ENCODE measurements at regions not wholly inside any gene's neighbourhood (a gene's known extent, or its start where the extent isn't known, plus 50 kb on each side); places are given as distances from the start of the nearest gene placed in this dataset.
A peak's percentile ranks its signal among the peaks of the same experiment; 100 is the strongest.

DNA sequence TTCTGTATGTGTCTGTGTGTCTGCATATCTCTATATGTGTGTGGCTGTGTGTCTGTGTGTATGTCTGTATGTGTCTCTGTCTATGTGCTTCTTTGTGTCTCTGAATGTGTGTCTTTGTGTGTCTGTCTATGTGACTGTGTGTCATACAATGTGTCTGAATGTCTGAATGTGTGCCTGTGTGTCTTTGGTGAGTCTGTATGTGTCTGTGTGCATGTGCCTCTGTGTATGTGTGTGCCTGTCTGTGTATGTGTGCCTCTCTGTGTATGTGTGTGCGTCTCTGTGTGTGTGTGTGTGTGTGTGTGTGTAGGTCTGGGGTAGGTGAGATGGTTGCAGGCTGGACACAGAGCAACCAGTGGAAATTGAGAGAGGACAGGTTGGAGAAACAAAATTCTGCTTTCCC lies 435.3 kb downstream of the ARHGEF28 start:
- TF ChIP-seq, protein P1, sequence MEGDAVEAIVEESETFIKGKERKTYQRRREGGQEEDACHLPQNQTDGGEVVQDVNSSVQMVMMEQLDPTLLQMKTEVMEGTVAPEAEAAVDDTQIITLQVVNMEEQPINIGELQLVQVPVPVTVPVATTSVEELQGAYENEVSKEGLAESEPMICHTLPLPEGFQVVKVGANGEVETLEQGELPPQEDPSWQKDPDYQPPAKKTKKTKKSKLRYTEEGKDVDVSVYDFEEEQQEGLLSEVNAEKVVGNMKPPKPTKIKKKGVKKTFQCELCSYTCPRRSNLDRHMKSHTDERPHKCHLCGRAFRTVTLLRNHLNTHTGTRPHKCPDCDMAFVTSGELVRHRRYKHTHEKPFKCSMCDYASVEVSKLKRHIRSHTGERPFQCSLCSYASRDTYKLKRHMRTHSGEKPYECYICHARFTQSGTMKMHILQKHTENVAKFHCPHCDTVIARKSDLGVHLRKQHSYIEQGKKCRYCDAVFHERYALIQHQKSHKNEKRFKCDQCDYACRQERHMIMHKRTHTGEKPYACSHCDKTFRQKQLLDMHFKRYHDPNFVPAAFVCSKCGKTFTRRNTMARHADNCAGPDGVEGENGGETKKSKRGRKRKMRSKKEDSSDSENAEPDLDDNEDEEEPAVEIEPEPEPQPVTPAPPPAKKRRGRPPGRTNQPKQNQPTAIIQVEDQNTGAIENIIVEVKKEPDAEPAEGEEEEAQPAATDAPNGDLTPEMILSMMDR (IDR thresholded peaks at IDR 0.05; ENCODE audit: insufficient read depth in 1 of 2, low read depth in 1 of 2, low read length in 1 of 2, severe bottlenecking in 1 of 2, unreplicated experiment in 1 of 2), result no peak
- Mint-ChIP-seq H3K4me1 (ENCODE audit: low read depth, unreplicated experiment) (no peaks in the 10 kb centered on the region), H3K27ac (ENCODE audit: unreplicated experiment) (no peak overlapping the region), H3K36me3 (ENCODE audit: insufficient read depth, unreplicated experiment) (no peaks in the 10 kb centered on the region), H3K4me3 (ENCODE audit: unreplicated experiment) (no peak overlapping the region), H3K27me3 (ENCODE audit: insufficient read depth, unreplicated experiment) (no peaks in the 10 kb centered on the region), H3K9me3 (ENCODE audit: unreplicated experiment) (no peaks in the 10 kb centered on the region)
- POLR2A ChIA-PET, result no interaction called here
- CTCF ChIA-PET, result no interaction called here
- H3K36me3 ChIP-seq (ENCODE audit: control insufficient read depth, insufficient read depth, low read length), result no peaks in the 10 kb centered on the region
- peaks cover 7% of the 10 kb centered on the region; the same call in 1 of the 2 replicates for H3K4me1 ChIP-seq
- no peak for DNase-seq
- H3K27me3 ChIP-seq (replicated peaks; ENCODE audit: control insufficient read depth, insufficient read depth, low read length), result no peaks in the 10 kb centered on the region
- no TSS peak for BruUV-seq (replicated peaks)
- intact Hi-C loops (cut with micrococcal nuclease; ENCODE audit: unreplicated experiment), result no loop called here
- H3K9me3 ChIP-seq, result no peaks in the 10 kb centered on the region
- no peak overlapping the region for H3K4me3 ChIP-seq (ENCODE audit: low read depth, low read length)

DNA sequence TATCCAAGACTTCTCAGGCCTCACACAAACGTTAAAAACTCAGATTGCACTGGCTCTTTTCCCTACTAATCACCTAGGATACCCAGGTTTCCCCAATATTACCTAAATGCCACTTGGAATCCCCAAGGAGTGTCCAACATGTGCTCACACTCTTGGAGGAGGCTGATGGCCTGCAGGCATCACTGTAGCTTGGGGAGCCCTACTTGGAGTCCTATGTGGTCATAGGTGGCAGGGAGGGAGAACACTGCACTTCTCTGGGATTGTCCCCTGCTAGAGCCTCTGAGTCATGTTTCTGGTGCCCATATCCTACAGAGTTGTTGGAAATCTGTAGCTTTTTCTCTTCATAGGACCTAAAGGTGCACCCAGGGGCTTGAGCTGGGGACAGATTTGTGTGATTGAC lies 433.7 kb downstream of the ARHGEF28 start:
- intact Hi-C loops (cut with micrococcal nuclease; ENCODE audit: unreplicated experiment), result no loop called here

DNA sequence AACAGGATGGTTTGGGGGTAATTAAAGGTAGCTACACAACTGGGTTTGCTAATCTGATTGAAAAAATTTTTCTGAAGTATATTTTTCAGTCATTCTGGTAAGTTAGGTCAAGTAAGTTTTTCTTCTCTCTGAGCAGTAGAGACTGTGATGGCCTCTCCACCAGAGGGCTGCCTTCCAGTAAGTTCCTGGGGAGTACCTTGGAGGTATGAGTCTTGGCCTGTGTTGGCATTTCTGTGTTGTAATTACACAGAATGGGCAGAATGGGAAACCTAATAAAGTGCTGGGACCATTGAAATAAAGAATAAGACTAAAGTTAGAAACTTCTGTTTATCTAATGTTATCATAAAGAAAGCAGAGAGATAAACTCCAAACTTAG lies 430.8 kb downstream of the ARHGEF28 start:
- TF ChIP-seq, protein P1 (IDR thresholded peaks at IDR 0.05; ENCODE audit: insufficient read depth in 1 of 2, low read depth in 1 of 2, low read length in 1 of 2, severe bottlenecking in 1 of 2, unreplicated experiment in 1 of 2), result peak; percentile 31 to 63
- no TSS peak for BruUV-seq (replicated peaks)
- Histone ChIP-seq H3K4me1 (no peaks in the 10 kb centered on the region), H3K27me3 (replicated peaks; ENCODE audit: control insufficient read depth, insufficient read depth, low read length) (no peaks in the 10 kb centered on the region), H3K36me3 (ENCODE audit: control insufficient read depth, insufficient read depth, low read length) (no peaks in the 10 kb centered on the region), H3K9me3 (no peaks in the 10 kb centered on the region), H3K4me3 (ENCODE audit: low read depth, low read length) (no peak overlapping the region)
- Mint-ChIP-seq H3K36me3 (ENCODE audit: insufficient read depth, unreplicated experiment) (no peaks in the 10 kb centered on the region), H3K4me3 (ENCODE audit: unreplicated experiment) (no peak overlapping the region), H3K27me3 (ENCODE audit: insufficient read depth, unreplicated experiment) (no peaks in the 10 kb centered on the region), H3K27ac (ENCODE audit: unreplicated experiment) (no peak overlapping the region), H3K9me3 (ENCODE audit: unreplicated experiment) (no peaks in the 10 kb centered on the region), H3K4me1 (ENCODE audit: low read depth, unreplicated experiment) (peaks cover 6% of the 10 kb centered on the region)
- intact Hi-C loops (cut with micrococcal nuclease; ENCODE audit: unreplicated experiment), result loop anchor here (1.0 kb wide), 1 partner anchor 586 kb away; no protein-coding TSS in a partner anchor
- POLR2A ChIA-PET, result no interaction called here
- peak in 1 of 2 experiments; percentile 40 for DNase-seq
- CTCF ChIA-PET, result no interaction called here

More for the DNA sequence above, 433.7 kb downstream of the ARHGEF28 start:
- no peaks in the 10 kb centered on the region for H3K9me3 Mint-ChIP-seq (ENCODE audit: unreplicated experiment)
- Histone ChIP-seq H3K36me3 (ENCODE audit: control insufficient read depth, insufficient read depth, low read length) (no peaks in the 10 kb centered on the region), H3K9me3 (no peaks in the 10 kb centered on the region), H3K4me3 (ENCODE audit: low read depth, low read length) (no peak overlapping the region), H3K27me3 (replicated peaks; ENCODE audit: control insufficient read depth, insufficient read depth, low read length) (no peaks in the 10 kb centered on the region), H3K4me1 (peaks cover 7% of the 10 kb centered on the region; the same call in 1 of the 2 replicates)
- CTCF ChIA-PET, result no interaction called here
- no peaks in the 10 kb centered on the region for H3K27me3 Mint-ChIP-seq (ENCODE audit: insufficient read depth, unreplicated experiment)
- no TSS peak for BruUV-seq (replicated peaks)
- POLR2A ChIA-PET, result no interaction called here
- no peak overlapping the region for H3K27ac Mint-ChIP-seq (ENCODE audit: unreplicated experiment)
- DNase-seq, result no peak
- no peaks in the 10 kb centered on the region for H3K36me3 Mint-ChIP-seq (ENCODE audit: insufficient read depth, unreplicated experiment)
- TF ChIP-seq, protein P1 (IDR thresholded peaks at IDR 0.05; ENCODE audit: insufficient read depth in 1 of 2, low read depth in 1 of 2, low read length in 1 of 2, severe bottlenecking in 1 of 2, unreplicated experiment in 1 of 2), result no peak
- H3K4me3 Mint-ChIP-seq (ENCODE audit: unreplicated experiment), result no peak overlapping the region
- no peaks in the 10 kb centered on the region for H3K4me1 Mint-ChIP-seq (ENCODE audit: low read depth, unreplicated experiment)
